HT1080 (cell line): ENCODE measurements at regions not wholly inside any gene's neighbourhood (a gene's known extent, or its start where the extent isn't known, plus 50 kb on each side); places are given as distances from the start of the nearest gene placed in this dataset.
A peak's percentile ranks its signal among the peaks of the same experiment; 100 is the strongest.

Experiments
- DNase-seq: peaks from one replicate; pipeline ENCODE4 v3.0.0-alpha.2; 2015; ENCODE audit warnings: low read depth

- DNase-seq, result no peak
Measured at GRCh38 chr12:28877854-28878253, 271.2 kb upstream of the FAR2 start.

DNA sequence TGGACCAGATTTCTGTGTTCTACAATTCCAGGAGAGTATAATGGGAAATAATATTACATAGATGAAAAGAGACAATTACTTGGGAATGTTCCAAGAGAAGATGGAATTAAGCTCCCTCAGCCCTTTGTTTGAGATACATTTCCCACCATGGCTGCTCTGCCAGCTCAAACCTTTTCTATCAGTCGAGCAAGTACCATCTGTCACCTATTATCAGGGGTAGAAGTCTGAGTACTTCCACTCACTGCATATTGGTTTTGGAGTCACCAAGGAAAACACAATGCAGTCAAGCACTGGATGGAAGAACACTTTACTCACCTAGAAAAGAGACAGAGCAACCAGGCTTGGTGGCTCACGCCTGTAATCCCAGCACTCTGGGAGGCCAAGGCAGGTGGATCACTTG is 270.4 kb upstream of the FAR2 start:
- no peak for DNase-seq

GRCh38 chr12:28879379-28879778 is 269.7 kb upstream of the FAR2 start:
- DNase-seq, result no peak

- no peak for DNase-seq
Measured at GRCh38 chr12:28882444-28882843, 266.6 kb upstream of the FAR2 start.

GRCh38 chr12:28883406-28883997 is 265.6 kb upstream of the FAR2 start:
- no peak for DNase-seq

- no peak for DNase-seq
Measured at GRCh38 chr12:28884904-28885679, 264.0 kb upstream of the FAR2 start.

- DNase-seq, result no peak
Measured at GRCh38 chr12:28885928-28886327, 263.1 kb upstream of the FAR2 start.

DNA sequence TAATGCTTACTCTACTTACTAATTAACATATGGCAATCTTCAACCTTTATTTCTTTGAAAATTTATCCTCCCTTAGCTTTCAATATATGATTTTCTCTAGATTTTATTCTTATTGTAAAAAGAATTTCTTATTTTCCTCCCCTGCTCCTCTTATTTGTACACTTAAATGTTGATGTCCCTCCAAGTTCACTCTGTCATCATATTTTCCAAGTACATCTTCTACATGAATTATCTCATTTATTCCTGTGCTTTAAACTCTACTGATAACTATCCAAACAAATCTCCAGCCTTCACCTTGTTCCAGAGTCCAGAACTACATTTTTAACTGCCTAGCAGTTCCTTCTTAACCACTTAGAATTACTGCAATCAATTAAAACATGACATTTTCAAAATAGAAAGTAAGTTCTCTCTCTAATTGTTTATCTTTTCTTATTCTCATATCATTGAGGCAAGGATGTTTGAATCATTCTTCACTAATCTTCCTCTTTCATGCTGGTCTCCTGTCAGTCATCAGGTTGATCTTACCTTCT is 261.6 kb upstream of the FAR2 start:
- no peak for DNase-seq

DNA sequence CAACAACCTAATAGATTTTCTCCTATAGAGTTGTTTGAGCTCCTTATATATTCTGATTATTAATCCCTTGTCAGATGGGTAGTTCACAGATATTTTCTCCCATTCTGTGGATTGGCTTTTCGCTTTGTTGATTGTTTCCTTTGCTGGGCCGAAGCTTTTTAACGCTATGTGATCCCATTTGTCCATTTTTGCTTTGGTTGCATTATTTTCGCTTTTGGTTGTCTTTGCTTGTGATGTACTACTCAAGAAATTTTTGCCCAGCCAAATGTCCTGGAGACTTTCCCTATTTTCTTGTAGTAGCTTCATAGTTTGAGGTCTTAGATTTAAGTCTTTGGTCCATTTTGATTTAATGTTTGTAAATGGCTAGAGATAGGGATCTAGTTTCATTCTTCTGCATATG is 258.4 kb upstream of the FAR2 start:
- no peak for DNase-seq

GRCh38 chr12:28891126-28891525 is 258.0 kb upstream of the FAR2 start:
- DNase-seq, result no peak

DNA sequence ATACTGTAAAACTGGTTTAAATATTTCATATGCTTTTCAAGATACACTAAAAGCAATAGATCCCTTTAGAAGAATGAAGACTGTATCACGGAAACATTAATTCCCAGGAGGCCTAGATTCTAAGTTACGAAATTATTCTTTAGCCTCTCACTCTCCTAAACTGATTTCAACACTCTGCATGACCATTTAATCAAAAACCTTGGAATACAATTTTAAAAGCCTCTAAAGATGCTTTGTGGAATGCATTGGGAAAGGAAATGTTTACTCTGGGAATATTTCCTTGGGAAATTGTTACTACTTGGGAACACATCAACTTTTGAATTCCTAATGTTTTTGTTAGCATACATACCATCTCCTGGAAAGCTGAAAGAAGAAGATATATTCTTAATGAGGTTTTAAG is 255.7 kb upstream of the FAR2 start:
- no peak for DNase-seq

DNA sequence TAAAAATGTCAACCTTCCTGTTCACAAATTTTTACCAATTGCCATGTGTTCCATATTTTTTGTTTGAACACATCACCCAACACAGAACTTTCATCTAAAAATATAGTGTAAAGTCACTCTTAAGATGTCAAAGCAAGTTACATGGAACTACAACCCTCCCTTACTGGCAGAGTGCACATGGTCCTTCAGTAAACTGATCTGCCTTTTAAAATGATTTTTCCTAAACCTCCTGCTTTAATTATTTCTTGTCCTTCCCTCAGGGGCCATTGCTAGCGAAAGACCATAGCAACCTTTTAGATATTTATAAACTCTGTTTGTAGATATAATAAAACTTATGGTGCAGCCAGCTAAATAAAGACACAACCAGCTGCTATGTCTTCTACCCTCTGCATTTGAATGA is 255.2 kb upstream of the FAR2 start:
- no peak for DNase-seq

- DNase-seq, result no peak
Measured at GRCh38 chr12:28896421-28896820, 252.7 kb upstream of the FAR2 start.

DNA sequence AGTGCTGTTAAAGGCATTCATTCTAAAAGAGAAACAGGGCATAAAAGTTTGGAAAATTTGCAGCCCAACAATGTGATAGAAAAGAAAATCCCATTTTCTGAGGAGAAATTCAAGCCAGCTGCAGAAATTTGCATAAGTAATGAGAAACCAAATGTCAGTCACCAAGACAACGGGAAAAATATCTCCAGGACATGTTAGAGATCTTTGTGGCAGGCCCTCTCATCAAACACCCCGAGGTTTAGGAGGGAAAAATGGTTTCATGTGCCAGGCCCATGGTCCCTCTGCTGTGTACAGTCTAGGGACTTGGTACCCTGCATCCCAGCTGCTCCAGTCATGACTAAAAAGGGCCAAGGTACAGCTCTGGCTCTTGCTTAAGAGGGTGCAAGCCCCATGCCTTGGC is 251.0 kb upstream of the FAR2 start:
- DNase-seq, result no peak

- DNase-seq, result peak; percentile 84
Measured at GRCh38 chr12:28899951-28900350, 249.1 kb upstream of the FAR2 start.

DNA sequence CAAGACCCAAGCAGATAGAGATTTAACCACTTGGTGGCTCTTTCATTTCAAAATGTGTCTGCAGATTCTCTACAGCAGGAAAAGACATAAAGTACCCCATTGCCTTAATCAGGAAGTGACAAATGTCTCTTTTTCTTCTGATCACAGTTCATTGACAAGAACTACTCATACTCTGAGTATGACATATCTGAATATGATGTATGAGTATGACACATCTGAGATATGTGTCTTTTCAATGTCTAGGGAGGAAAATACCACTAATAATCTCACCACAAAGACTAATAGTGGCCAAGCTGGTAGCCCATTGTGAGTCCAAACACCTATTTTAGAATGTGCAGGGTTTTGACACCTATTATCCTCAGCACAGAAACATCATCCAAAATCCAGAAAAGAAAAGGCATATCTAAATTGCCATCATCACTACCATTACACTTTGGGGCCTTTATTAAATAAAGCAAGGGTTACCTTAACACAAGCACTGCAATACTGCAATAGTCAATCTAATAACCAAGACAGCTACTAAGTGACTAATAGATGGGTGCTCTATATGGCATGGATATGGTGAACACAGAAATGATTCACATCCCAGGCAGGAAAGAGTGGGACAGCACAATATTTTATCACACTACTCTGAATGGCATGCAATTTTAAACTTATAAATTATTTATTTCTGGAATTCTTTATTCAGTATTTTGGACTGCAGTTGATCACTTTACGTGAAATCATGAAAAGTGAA is 243.7 kb upstream of the FAR2 start:
- DNase-seq, result no peak

GRCh38 chr12:28908646-28909045 is 240.4 kb upstream of the FAR2 start:
- no peak for DNase-seq

- DNase-seq, result no peak
Measured at GRCh38 chr12:28909291-28909690, 239.8 kb upstream of the FAR2 start.

- DNase-seq, result no peak
Measured at GRCh38 chr12:28925719-28926376, 223.2 kb upstream of the FAR2 start.

- no peak for DNase-seq
Measured at GRCh38 chr12:28930704-28931103, 218.4 kb upstream of the FAR2 start.

GRCh38 chr12:28933176-28933575 is 215.9 kb upstream of the FAR2 start:
- DNase-seq, result no peak
